ENCODE measurements at regions not wholly inside any gene's neighbourhood (a gene's known extent, or its start where the extent isn't known, plus 50 kb on each side); places are given as distances from the start of the nearest gene placed in this dataset.

GRCh38 chr17:77372444-77373298 lies 231.9 kb downstream of the SEC14L1 start (continued):
- peak; percentile 97 for TF ChIP-seq MYC (CRISPR knock-in tag; IDR thresholded peaks at IDR 0.05; ENCODE audit: borderline replicate concordance)
- TF ChIP-seq ZNF639 (CRISPR knock-in tag; conservative IDR thresholded peaks at IDR 0.05) = peak; percentile 87
- TF ChIP-seq TP53 (CRISPR knock-in tag; conservative IDR thresholded peaks at IDR 0.05) = no peak
- no peak; the same call in 1 of the 2 replicates for TF ChIP-seq ZNF782 (CRISPR knock-in tag; IDR thresholded peaks at IDR 0.05; ENCODE audit: borderline replicate concordance)
- TF ChIP-seq PHF21A (CRISPR knock-in tag; IDR thresholded peaks at IDR 0.05) = peak; percentile 97
- peak; percentile 81 for TF ChIP-seq GLI4 (CRISPR knock-in tag; IDR thresholded peaks at IDR 0.05; ENCODE audit: borderline replicate concordance)
- no peak for TF ChIP-seq IKZF1 (IDR thresholded peaks at IDR 0.05)
- peak; percentile 75; the same call in 1 of the 2 replicates for TF ChIP-seq ELF3 (CRISPR knock-in tag; IDR thresholded peaks at IDR 0.05)
- no peak for TF ChIP-seq ZFP37 (CRISPR knock-in tag; IDR thresholded peaks at IDR 0.05; ENCODE audit: borderline replicate concordance)
- TF ChIP-seq ZNF224 (CRISPR knock-in tag; IDR thresholded peaks at IDR 0.05) = no peak
- TF ChIP-seq ZSCAN30 (CRISPR knock-in tag; IDR thresholded peaks at IDR 0.05) = no peak
- no peak; the same call in 1 of the 2 replicates for TF ChIP-seq ZNF44 (CRISPR knock-in tag; IDR thresholded peaks at IDR 0.05)
- no peak; the same call in 1 of the 2 replicates for TF ChIP-seq MEIS1 (CRISPR knock-in tag; IDR thresholded peaks at IDR 0.05; ENCODE audit: borderline replicate concordance)
- TF ChIP-seq ZNF605 (CRISPR knock-in tag; IDR thresholded peaks at IDR 0.05) = peak; percentile 82; the same call in 1 of the 2 replicates
- TF ChIP-seq BCL6 (CRISPR knock-in tag; IDR thresholded peaks at IDR 0.05) = peak; percentile 61
- TF ChIP-seq ZNF703 (CRISPR knock-in tag; IDR thresholded peaks at IDR 0.05; ENCODE audit: borderline replicate concordance) = no peak; the same call in 1 of the 2 replicates
- peak; percentile 56; the same call in 1 of the 2 replicates for TF ChIP-seq RFXAP (CRISPR knock-in tag; IDR thresholded peaks at IDR 0.05; ENCODE audit: borderline replicate concordance)
- peak; percentile 72 for TF ChIP-seq MED1 (CRISPR knock-in tag; IDR thresholded peaks at IDR 0.05)
- TF ChIP-seq, protein P1, sequence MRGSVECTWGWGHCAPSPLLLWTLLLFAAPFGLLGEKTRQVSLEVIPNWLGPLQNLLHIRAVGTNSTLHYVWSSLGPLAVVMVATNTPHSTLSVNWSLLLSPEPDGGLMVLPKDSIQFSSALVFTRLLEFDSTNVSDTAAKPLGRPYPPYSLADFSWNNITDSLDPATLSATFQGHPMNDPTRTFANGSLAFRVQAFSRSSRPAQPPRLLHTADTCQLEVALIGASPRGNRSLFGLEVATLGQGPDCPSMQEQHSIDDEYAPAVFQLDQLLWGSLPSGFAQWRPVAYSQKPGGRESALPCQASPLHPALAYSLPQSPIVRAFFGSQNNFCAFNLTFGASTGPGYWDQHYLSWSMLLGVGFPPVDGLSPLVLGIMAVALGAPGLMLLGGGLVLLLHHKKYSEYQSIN (CRISPR knock-in tag; IDR thresholded peaks at IDR 0.05; ENCODE audit: borderline replicate concordance) = no peak
- no peak for TF ChIP-seq ETV6 (CRISPR knock-in tag; conservative IDR thresholded peaks at IDR 0.05)
- TF ChIP-seq ZIK1 (CRISPR knock-in tag; IDR thresholded peaks at IDR 0.05; ENCODE audit: borderline replicate concordance, low read depth) = peak; percentile 43; the same call in 1 of the 2 replicates
- peak; percentile 72 for TF ChIP-seq RXRB (CRISPR knock-in tag; IDR thresholded peaks at IDR 0.05; ENCODE audit: borderline replicate concordance)
- TF ChIP-seq ZNF101 (CRISPR knock-in tag; IDR thresholded peaks at IDR 0.05; ENCODE audit: borderline replicate concordance, low read depth) = no peak
- no peak for TF ChIP-seq CBX2 (IDR thresholded peaks at IDR 0.05; ENCODE audit: low read depth, low read length)
- no peak for TF ChIP-seq CBX2 (CRISPR knock-in tag; IDR thresholded peaks at IDR 0.05; ENCODE audit: low read depth)
- TF ChIP-seq, protein P2, sequence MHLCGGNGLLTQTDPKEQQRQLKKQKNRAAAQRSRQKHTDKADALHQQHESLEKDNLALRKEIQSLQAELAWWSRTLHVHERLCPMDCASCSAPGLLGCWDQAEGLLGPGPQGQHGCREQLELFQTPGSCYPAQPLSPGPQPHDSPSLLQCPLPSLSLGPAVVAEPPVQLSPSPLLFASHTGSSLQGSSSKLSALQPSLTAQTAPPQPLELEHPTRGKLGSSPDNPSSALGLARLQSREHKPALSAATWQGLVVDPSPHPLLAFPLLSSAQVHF (CRISPR knock-in tag; IDR thresholded peaks at IDR 0.05) = no peak; the same call in 1 of the 2 replicates
- TF ChIP-seq NFYC (CRISPR knock-in tag; IDR thresholded peaks at IDR 0.05) = peak; percentile 86
- peak; percentile 71 for TF ChIP-seq ZNF607 (CRISPR knock-in tag; IDR thresholded peaks at IDR 0.05; ENCODE audit: borderline replicate concordance)
- TF ChIP-seq ZBTB7B (CRISPR knock-in tag; IDR thresholded peaks at IDR 0.05) = peak; percentile 88
- TF ChIP-seq ZFAT (CRISPR knock-in tag; conservative IDR thresholded peaks at IDR 0.05) = no peak

Data from HepG2 (cell line).